ENCODE measurements at regions not wholly inside any gene's neighbourhood (a gene's known extent, or its start where the extent isn't known, plus 50 kb on each side); places are given as distances from the start of the nearest gene placed in this dataset.

- Histone ChIP-seq H2AFZ (ENCODE audit: low read length) (no peak overlapping the region), H3K79me2 (ENCODE audit: low read length) (no peaks in the 10 kb centered on the region), H3K4me2 (ENCODE audit: low read depth, low read length) (no peak overlapping the region), H3K36me3 (replicated peaks; ENCODE audit: insufficient read depth, low read length) (no peaks in the 10 kb centered on the region), H3F3A (ENCODE audit: insufficient read depth, low read length) (no peaks in the 10 kb centered on the region), H3K4me1 (ENCODE audit: low read length) (peaks cover 6% of the 10 kb centered on the region; the same call in 1 of the 2 replicates), H4K20me1 (ENCODE audit: insufficient read depth, low read length) (no peaks in the 10 kb centered on the region), H3K9ac (ENCODE audit: low read length) (no peak overlapping the region), H3K27me3 (replicated peaks; ENCODE audit: insufficient read depth, low read length) (no peaks in the 10 kb centered on the region), H3K9me3 (replicated peaks; ENCODE audit: insufficient read depth, low read length) (no peaks in the 10 kb centered on the region), H3K9me2 (replicated peaks; ENCODE audit: insufficient read depth, low read length) (no peaks in the 10 kb centered on the region), H3K27ac (ENCODE audit: low read length) (no peak overlapping the region), H3K4me3 (ENCODE audit: low read length) (no peak overlapping the region)
- no peak for DNase-seq
- TF ChIP-seq CTCF (IDR thresholded peaks at IDR 0.05; ENCODE audit: low read length) (no peak), EZH2phosphoT487 (IDR thresholded peaks at IDR 0.05; ENCODE audit: low read length) (no peak), EZH2 (optimal IDR thresholded peaks at IDR 0.05; ENCODE audit: low read depth, low read length) (no peak)
Observed at GRCh38 chr15:66922608-66923007, 142.8 kb upstream of the SMAD3 start.

GRCh38 chr15:66923438-66923881, 141.9 kb upstream of the SMAD3 start:
- peak; percentile 59 for TF ChIP-seq CTCF (IDR thresholded peaks at IDR 0.05; ENCODE audit: low read length)
- no peak for TF ChIP-seq EZH2 (optimal IDR thresholded peaks at IDR 0.05; ENCODE audit: low read depth, low read length)
- TF ChIP-seq EZH2phosphoT487 (IDR thresholded peaks at IDR 0.05; ENCODE audit: low read length), result no peak
- no peaks in the 10 kb centered on the region for H3F3A ChIP-seq (ENCODE audit: insufficient read depth, low read length)
- peak overlapping the region; percentile 22; the same call in 1 of the 2 replicates for H2AFZ ChIP-seq (ENCODE audit: low read length)
- no peak overlapping the region for H3K27ac ChIP-seq (ENCODE audit: low read length)
- no peaks in the 10 kb centered on the region for H3K9me3 ChIP-seq (replicated peaks; ENCODE audit: insufficient read depth, low read length)
- H3K9ac ChIP-seq (ENCODE audit: low read length), result no peak overlapping the region
- no peak overlapping the region for H3K4me2 ChIP-seq (ENCODE audit: low read depth, low read length)
- H4K20me1 ChIP-seq (ENCODE audit: insufficient read depth, low read length), result no peaks in the 10 kb centered on the region
- no peaks in the 10 kb centered on the region for H3K36me3 ChIP-seq (replicated peaks; ENCODE audit: insufficient read depth, low read length)
- H3K79me2 ChIP-seq (ENCODE audit: low read length), result no peaks in the 10 kb centered on the region
- no peaks in the 10 kb centered on the region for H3K27me3 ChIP-seq (replicated peaks; ENCODE audit: insufficient read depth, low read length)
- no peak for DNase-seq
- H3K4me3 ChIP-seq (ENCODE audit: low read length), result no peak overlapping the region
- H3K4me1 ChIP-seq (ENCODE audit: low read length), result no peaks in the 10 kb centered on the region
- H3K9me2 ChIP-seq (replicated peaks; ENCODE audit: insufficient read depth, low read length), result no peaks in the 10 kb centered on the region

GRCh38 chr15:66924889-66925288, 140.5 kb upstream of the SMAD3 start:
- H3K4me2 ChIP-seq (ENCODE audit: low read depth, low read length), result no peak overlapping the region
- no peaks in the 10 kb centered on the region for H3K79me2 ChIP-seq (ENCODE audit: low read length)
- H3K9me2 ChIP-seq (replicated peaks; ENCODE audit: insufficient read depth, low read length), result no peaks in the 10 kb centered on the region
- H3F3A ChIP-seq (ENCODE audit: insufficient read depth, low read length), result no peaks in the 10 kb centered on the region
- no peaks in the 10 kb centered on the region for H3K36me3 ChIP-seq (replicated peaks; ENCODE audit: insufficient read depth, low read length)
- no peak for DNase-seq
- H3K27me3 ChIP-seq (replicated peaks; ENCODE audit: insufficient read depth, low read length), result no peaks in the 10 kb centered on the region
- no peak overlapping the region for H2AFZ ChIP-seq (ENCODE audit: low read length)
- H4K20me1 ChIP-seq (ENCODE audit: insufficient read depth, low read length), result no peaks in the 10 kb centered on the region
- H3K9me3 ChIP-seq (replicated peaks; ENCODE audit: insufficient read depth, low read length), result no peaks in the 10 kb centered on the region
- H3K4me3 ChIP-seq (ENCODE audit: low read length), result no peak overlapping the region
- H3K4me1 ChIP-seq (ENCODE audit: low read length), result no peaks in the 10 kb centered on the region
- H3K27ac ChIP-seq (ENCODE audit: low read length), result no peak overlapping the region
- TF ChIP-seq EZH2 (optimal IDR thresholded peaks at IDR 0.05; ENCODE audit: low read depth, low read length) (no peak), CTCF (IDR thresholded peaks at IDR 0.05; ENCODE audit: low read length) (no peak), EZH2phosphoT487 (IDR thresholded peaks at IDR 0.05; ENCODE audit: low read length) (no peak)
- H3K9ac ChIP-seq (ENCODE audit: low read length), result no peak overlapping the region

All from MM.1S (cell line).